Colonic mucosa (tissue), 4 donors: ENCODE measurements at regions not wholly inside any gene's neighbourhood (a gene's known extent, or its start where the extent isn't known, plus 50 kb on each side); places are given as distances from the start of the nearest gene placed in this dataset.

ENCODE experiments used
- DNase-seq: peaks from one replicate; pipeline ENCODE4 v3.0.0-alpha.2; 2020
- H3K27ac ChIP-seq: fragments of 200-600 bp; one replicate; pipeline ENCODE4 v1.8.0; 2021
- H3K27me3 ChIP-seq: fragments of 200-600 bp; one replicate; pipeline ENCODE4 v1.8.0; 2021
- H3K36me3 ChIP-seq: fragments of 200-600 bp; one replicate; pipeline ENCODE4 v1.8.0; 2021
- H3K4me1 ChIP-seq: fragments of 200-600 bp; one replicate; pipeline ENCODE4 v1.8.0; 2021; ENCODE audit warnings: mild to moderate bottlenecking
- H3K4me3 ChIP-seq: fragments of 200-600 bp; one replicate; pipeline ENCODE4 v1.8.0; 2021
- H3K9ac ChIP-seq, 2 donors: one replicate each; pipeline ENCODE4 v1.7.0; 2013; ENCODE audit warnings: control low read depth in 2 of 2, low read depth in 2 of 2, low read length in 2 of 2
- H3K9me3 ChIP-seq: fragments of 200-600 bp; one replicate; pipeline ENCODE4 v1.8.0; 2021
- intact Hi-C: fragments of 100-400 bp; cut with DNase I; formaldehyde crosslinking; loops from one replicate; pipeline ENCODE4 v1.14.1; 2022
- TF ChIP-seq, protein P1 (sequence below): fragments of 200-600 bp; IDR thresholded peaks from one replicate; pipeline ENCODE4 v1.8.0; 2022; ENCODE audit warnings: antibody characterized with exemption, mild to moderate bottlenecking
- donor health status: healthy.
- donor health status: DM: no; HTN: no; CAD: no.
- donor health status: DM: no; HTN: no; CAD: no.

- DNase-seq, result no peak
- Histone ChIP-seq H3K9ac (no peak overlapping the region), H3K36me3 (no peaks in the 10 kb centered on the region), H3K9me3 (no peaks in the 10 kb centered on the region), H3K4me3 (no peak overlapping the region), H3K27ac (no peak overlapping the region), H3K27me3 (no peaks in the 10 kb centered on the region), H3K4me1 (no peaks in the 10 kb centered on the region)
- TF ChIP-seq, protein P1, sequence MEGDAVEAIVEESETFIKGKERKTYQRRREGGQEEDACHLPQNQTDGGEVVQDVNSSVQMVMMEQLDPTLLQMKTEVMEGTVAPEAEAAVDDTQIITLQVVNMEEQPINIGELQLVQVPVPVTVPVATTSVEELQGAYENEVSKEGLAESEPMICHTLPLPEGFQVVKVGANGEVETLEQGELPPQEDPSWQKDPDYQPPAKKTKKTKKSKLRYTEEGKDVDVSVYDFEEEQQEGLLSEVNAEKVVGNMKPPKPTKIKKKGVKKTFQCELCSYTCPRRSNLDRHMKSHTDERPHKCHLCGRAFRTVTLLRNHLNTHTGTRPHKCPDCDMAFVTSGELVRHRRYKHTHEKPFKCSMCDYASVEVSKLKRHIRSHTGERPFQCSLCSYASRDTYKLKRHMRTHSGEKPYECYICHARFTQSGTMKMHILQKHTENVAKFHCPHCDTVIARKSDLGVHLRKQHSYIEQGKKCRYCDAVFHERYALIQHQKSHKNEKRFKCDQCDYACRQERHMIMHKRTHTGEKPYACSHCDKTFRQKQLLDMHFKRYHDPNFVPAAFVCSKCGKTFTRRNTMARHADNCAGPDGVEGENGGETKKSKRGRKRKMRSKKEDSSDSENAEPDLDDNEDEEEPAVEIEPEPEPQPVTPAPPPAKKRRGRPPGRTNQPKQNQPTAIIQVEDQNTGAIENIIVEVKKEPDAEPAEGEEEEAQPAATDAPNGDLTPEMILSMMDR, result no peak
- intact Hi-C loops, result no loop called here
Observed at GRCh38 chr4:155597933-155598451, 68.7 kb upstream of the GUCY1A1 start.

- H3K9me3 ChIP-seq, result no peaks in the 10 kb centered on the region
- no peak for DNase-seq
- H3K9ac ChIP-seq, result no peak overlapping the region
- H3K36me3 ChIP-seq, result no peaks in the 10 kb centered on the region
- no peak overlapping the region for H3K27ac ChIP-seq
- no peaks in the 10 kb centered on the region for H3K4me1 ChIP-seq
- no peaks in the 10 kb centered on the region for H3K27me3 ChIP-seq
- H3K4me3 ChIP-seq, result no peak overlapping the region
- intact Hi-C loops, result no loop called here
- TF ChIP-seq, protein P1, result no peak
Observed at GRCh38 chr4:155597281-155597680, 69.4 kb upstream of the GUCY1A1 start.

DNA sequence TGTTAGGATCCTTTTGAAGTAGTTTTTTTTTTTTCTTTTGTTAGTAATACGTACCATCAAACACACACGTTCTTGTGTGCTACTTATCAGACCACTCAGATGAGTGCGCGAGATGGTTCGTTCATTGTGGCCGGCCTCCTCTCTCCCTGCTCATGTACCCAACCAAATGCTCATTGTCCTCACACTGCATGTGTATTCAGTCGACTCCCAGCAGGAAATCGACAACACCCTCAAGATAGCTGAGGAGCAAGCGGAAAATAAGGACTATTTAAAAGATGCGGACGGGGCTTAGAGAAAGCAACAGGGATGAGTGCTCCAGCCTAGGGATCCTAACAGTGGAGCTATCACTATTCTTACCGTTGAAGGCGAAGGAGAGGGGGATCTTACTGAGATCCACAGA lies 72.9 kb upstream of the GUCY1A1 start:
- Histone ChIP-seq H3K9me3 (no peaks in the 10 kb centered on the region), H3K9ac (no peak overlapping the region), H3K27ac (no peak overlapping the region), H3K4me1 (no peaks in the 10 kb centered on the region), H3K27me3 (no peaks in the 10 kb centered on the region), H3K36me3 (no peaks in the 10 kb centered on the region), H3K4me3 (no peak overlapping the region)
- no peak for DNase-seq
- TF ChIP-seq, protein P1, result no peak
- intact Hi-C loops, result no loop called here

GRCh38 chr4:155592938-155593297 lies 73.7 kb upstream of the GUCY1A1 start:
- intact Hi-C loops, result no loop called here
- Histone ChIP-seq H3K27me3 (no peaks in the 10 kb centered on the region), H3K9me3 (no peaks in the 10 kb centered on the region), H3K36me3 (no peaks in the 10 kb centered on the region), H3K4me3 (no peak overlapping the region), H3K4me1 (no peaks in the 10 kb centered on the region), H3K9ac (no peak overlapping the region), H3K27ac (no peak overlapping the region)
- no peak for DNase-seq
- TF ChIP-seq, protein P1, result no peak

- Histone ChIP-seq H3K9me3 (no peaks in the 10 kb centered on the region), H3K4me3 (no peak overlapping the region), H3K9ac (no peak overlapping the region), H3K36me3 (no peaks in the 10 kb centered on the region), H3K27me3 (no peaks in the 10 kb centered on the region), H3K27ac (no peak overlapping the region), H3K4me1 (no peaks in the 10 kb centered on the region)
- TF ChIP-seq, protein P1, result no peak
- no peak for DNase-seq
- intact Hi-C loops, result no loop called here
Observed at GRCh38 chr4:155592179-155592937, 74.3 kb upstream of the GUCY1A1 start.
